AG10803 (cell line): ENCODE measurements at regions not wholly inside any gene's neighbourhood (a gene's known extent, or its start where the extent isn't known, plus 50 kb on each side); places are given as distances from the start of the nearest gene placed in this dataset.

ENCODE experiments used
- DNase-seq: peaks from one replicate; pipeline ENCODE4 v3.0.0; 2010; ENCODE audit warnings: low read depth
- H3K4me3 ChIP-seq: 2 replicates; pipeline ENCODE4 v1.5.1; 2011; ENCODE audit warnings: mild to moderate bottlenecking, low read length, control low read depth
- TF ChIP-seq, protein P1 (sequence below): conservative IDR thresholded peaks from 2 replicates; pipeline ENCODE4 v1.5.1; 2011; ENCODE audit warnings: mild to moderate bottlenecking, low read length, control low read depth, inconsistent platforms

DNA sequence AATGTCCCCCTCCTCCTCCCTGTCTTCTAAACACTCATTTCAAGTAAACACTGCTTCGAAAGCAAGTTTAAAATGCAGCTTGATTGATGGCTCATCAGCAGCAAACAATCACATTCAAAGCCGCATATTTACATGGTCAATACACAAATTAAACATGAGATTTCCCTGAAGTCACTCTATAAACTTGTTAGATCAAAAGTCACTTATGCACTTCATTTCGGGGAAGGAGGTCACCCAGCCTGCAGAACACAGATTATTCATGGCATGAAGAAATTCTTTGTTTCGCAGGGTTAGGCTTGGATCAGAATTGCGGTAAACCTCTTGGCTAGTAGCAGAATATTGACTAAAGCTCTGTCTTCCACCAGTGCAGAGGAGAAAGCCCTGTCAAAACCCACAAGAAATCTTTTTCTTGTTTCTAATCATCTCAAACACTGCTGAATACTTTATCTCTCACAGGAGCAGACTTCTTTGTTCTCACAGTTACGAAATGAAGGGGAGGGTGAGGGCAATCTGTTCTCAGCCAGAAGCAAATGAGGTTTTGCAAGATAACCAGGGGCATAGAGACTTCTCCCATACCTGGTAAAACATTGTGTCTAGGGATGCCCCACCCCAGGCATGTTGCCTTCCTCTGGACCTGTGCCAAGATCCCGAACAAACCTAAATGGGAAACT is 133.3 kb upstream of the CHL1 start:
- TF ChIP-seq, protein P1, sequence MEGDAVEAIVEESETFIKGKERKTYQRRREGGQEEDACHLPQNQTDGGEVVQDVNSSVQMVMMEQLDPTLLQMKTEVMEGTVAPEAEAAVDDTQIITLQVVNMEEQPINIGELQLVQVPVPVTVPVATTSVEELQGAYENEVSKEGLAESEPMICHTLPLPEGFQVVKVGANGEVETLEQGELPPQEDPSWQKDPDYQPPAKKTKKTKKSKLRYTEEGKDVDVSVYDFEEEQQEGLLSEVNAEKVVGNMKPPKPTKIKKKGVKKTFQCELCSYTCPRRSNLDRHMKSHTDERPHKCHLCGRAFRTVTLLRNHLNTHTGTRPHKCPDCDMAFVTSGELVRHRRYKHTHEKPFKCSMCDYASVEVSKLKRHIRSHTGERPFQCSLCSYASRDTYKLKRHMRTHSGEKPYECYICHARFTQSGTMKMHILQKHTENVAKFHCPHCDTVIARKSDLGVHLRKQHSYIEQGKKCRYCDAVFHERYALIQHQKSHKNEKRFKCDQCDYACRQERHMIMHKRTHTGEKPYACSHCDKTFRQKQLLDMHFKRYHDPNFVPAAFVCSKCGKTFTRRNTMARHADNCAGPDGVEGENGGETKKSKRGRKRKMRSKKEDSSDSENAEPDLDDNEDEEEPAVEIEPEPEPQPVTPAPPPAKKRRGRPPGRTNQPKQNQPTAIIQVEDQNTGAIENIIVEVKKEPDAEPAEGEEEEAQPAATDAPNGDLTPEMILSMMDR = no peak
- DNase-seq = no peak
- H3K4me3 ChIP-seq = no peak overlapping the region

DNA sequence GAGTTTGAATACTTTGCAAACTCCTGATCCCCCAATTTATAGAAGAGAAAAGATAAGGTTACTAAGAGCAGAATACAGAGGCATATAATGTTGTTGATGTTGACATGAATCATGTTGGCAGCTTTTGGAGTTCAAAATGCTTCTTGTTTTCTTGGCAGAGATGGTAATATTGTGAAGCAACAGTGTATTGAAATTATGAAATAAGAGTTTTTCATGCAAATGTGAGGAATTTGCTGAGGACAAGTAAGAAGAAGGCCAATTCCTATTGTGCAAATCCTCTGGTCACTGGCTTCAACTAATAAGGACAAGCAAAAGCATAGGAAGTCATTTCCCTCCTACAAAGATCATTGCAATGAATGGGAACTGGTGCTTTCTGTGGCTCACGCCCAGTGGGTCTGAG is 126.9 kb upstream of the CHL1 start:
- TF ChIP-seq, protein P1 = no peak
- H3K4me3 ChIP-seq = no peak overlapping the region
- peak; percentile 17 for DNase-seq

DNA sequence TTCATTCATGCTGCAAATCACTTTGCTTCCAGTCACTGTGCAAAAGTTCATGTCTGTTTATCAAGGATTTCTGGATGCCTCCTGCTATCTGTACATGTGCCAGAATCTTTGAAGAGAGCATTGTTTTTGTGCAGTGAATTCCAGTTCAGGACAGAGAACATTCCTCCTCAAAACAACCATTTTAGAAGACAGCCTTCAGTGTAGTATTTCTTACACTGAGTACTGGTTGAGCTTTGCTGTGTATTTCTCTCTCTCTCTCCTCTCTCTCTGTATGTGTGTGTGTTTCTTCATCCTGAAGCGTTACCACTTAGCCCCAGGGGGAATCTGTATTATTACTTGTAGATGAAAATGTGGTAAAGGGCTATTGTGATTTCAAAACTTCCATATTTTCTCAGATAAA is 123.8 kb upstream of the CHL1 start:
- DNase-seq = no peak
- TF ChIP-seq, protein P1 = no peak
- no peak overlapping the region for H3K4me3 ChIP-seq

DNA sequence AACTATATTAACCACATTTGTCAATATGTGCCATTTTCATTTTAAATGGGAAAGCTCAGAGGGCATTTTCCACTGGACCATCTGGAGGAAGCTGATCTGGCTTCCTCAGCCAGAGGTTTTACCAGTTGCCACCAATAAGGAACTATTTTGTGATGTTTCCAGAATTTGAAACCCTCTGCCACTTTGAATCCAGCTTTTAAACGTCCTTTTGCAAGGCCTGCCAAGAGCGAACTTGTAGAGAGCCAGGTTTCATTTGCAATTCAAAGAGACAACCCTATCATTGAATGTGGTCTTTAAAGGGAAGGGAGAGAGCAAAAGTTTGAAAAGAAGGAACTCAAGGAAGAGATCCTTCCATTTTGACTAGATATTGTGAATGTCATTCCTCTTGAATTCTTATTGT is 123.3 kb upstream of the CHL1 start:
- H3K4me3 ChIP-seq = no peak overlapping the region
- TF ChIP-seq, protein P1 = no peak
- no peak for DNase-seq

DNA sequence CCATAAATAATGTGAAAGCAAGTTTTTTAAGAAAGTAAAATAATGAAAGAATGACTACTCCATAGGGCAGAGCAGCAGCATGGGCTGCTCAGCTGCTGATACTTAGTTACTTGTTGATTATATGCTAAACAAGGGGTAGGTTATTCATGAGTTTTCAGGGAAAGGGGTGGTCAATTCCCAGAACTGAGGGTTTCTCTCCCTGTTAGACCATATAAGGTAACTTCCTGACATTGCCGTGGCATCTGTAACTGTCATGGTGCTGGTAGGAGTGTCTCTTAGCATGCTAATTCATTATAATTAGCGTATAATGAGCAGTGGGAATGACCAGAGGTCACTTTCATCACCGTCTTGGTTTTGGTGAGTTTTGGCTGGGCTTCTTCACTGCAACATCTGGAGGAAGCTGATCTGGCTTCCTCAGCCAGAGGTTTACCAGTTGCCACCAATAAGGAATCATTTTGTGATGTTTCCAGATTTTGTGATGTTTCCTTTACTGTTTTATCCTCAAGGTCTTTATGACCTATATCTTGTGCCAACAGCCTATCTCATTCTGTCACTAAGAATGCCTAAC is 121.8 kb upstream of the CHL1 start:
- no peak for DNase-seq
- TF ChIP-seq, protein P1 = no peak
- no peak overlapping the region for H3K4me3 ChIP-seq

DNA sequence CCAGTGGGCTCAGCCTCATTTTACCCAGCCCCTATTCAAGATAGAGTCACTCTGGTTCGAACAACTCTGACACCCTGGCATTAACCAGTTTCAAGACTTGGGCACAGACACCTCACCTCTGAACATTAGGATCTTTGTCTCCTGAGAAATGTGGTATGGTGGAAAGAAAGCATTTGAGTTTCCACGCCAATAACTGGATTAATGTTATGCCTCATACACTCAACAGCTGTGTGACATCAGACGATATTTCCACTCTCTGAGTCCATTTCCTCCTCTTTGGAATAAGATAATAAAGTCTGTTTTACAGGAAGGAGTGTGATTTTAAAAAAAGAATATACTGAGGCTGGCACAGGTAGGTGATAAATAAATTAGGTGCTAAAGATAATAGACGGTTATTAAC is 121.3 kb upstream of the CHL1 start:
- TF ChIP-seq, protein P1 = no peak
- DNase-seq = no peak
- no peak overlapping the region for H3K4me3 ChIP-seq

DNA sequence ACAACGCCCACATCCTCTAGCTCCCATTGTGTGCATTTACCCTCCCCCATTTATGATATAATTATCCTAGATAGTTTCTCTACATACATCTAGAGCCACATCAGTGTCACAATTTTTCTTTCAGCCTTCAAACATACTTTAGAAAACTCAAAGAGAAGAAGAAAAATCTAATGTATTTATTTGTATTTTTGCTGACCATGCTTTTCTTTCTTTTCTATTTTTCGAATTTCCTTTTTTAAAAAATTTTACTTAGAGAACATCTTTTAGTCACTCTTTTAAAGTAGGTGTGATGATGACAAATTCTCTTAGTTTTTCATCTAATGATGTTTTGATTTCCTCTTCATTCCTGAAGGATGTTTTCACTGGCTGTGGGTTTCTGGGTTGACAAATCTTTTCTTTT is 117.0 kb upstream of the CHL1 start:
- TF ChIP-seq, protein P1 = no peak
- H3K4me3 ChIP-seq = no peak overlapping the region
- DNase-seq = no peak
